ENCODE measurements at regions not wholly inside any gene's neighbourhood (a gene's known extent, or its start where the extent isn't known, plus 50 kb on each side); places are given as distances from the start of the nearest gene placed in this dataset.

GRCh38 chr13:90633849-90634248 lies 713.6 kb upstream of the MIR17HG start:
- TF ChIP-seq EZH2 (IDR thresholded peaks at IDR 0.05) (no peak), CTCF (IDR thresholded peaks at IDR 0.05) (no peak)

Data from neural progenitor cell (in vitro differentiated cells).